ENCODE measurements at regions not wholly inside any gene's neighbourhood (a gene's known extent, or its start where the extent isn't known, plus 50 kb on each side); places are given as distances from the start of the nearest gene placed in this dataset.

GRCh38 chr12:90257927-90258624 is 549.4 kb upstream of the ATP2B1 start:
- no peak for TF ChIP-seq CTCF (IDR thresholded peaks at IDR 0.05; ENCODE audit: insufficient read depth, low read depth, low read length)
- TF ChIP-seq EZH2 (IDR thresholded peaks at IDR 0.05; ENCODE audit: insufficient read depth, low read length) = no peak
